CD14-positive monocyte (primary cell): ENCODE measurements at regions not wholly inside any gene's neighbourhood (a gene's known extent, or its start where the extent isn't known, plus 50 kb on each side); places are given as distances from the start of the nearest gene placed in this dataset.

ENCODE experiments used
- DNase-seq, 3 donors: peaks; one replicate each; pipeline ENCODE4 v3.0.0-alpha.2; 2011 to 2022
- H2AFZ ChIP-seq: 2 replicates; pipeline ENCODE4 v1.6.0; 2012; ENCODE audit warnings: mild to moderate bottlenecking, low read depth, low read length, inconsistent platforms; ENCODE audit not compliant: insufficient read depth, poor library complexity, severe bottlenecking
- H3K27ac ChIP-seq, 2 donors: 1 replicate in 1 of 2; 2 replicates in 1 of 2; pipeline ENCODE4 v1.5.1; 2012 to 2013; ENCODE audit warnings: low read length in 2 of 2, control low read depth in 1 of 2, inconsistent platforms in 1 of 2, low read depth in 1 of 2, mild to moderate bottlenecking in 1 of 2
- H3K27me3 ChIP-seq, 2 donors: one replicate each; pipeline versions ENCODE4 v1.6.0 to v1.6.1; 2011 to 2013; ENCODE audit warnings: low read length in 2 of 2; ENCODE audit not compliant: control insufficient read depth in 2 of 2, insufficient read depth in 2 of 2
- H3K36me3 ChIP-seq, 2 donors: replicated peaks in 1 of 2; 1 replicate in 1 of 2; 2 replicates in 1 of 2; pipeline versions ENCODE4 v1.5.1 to v1.6.1; 2012 to 2013; ENCODE audit warnings: low read length in 2 of 2, control low read depth in 1 of 2, inconsistent platforms in 1 of 2, mild to moderate bottlenecking in 1 of 2; ENCODE audit not compliant: insufficient read depth in 2 of 2, control insufficient read depth in 1 of 2
- H3K4me1 ChIP-seq, 2 donors: 1 replicate in 1 of 2; 2 replicates in 1 of 2; pipeline versions ENCODE4 v1.5.1 to v1.6.1; 2012 to 2013; ENCODE audit warnings: low read length in 2 of 2, control low read depth in 1 of 2, inconsistent platforms in 1 of 2, mild to moderate bottlenecking in 1 of 2, moderate library complexity in 1 of 2; ENCODE audit not compliant: insufficient read depth in 2 of 2, control insufficient read depth in 1 of 2
- H3K4me2 ChIP-seq: replicated peaks from 2 replicates; pipeline ENCODE3; 2012; ENCODE audit warnings: low read length, moderate library complexity, mild to moderate bottlenecking; ENCODE audit not compliant: poor library complexity, severe bottlenecking; ENCODE audit errors: extremely low read depth
- H3K4me3 ChIP-seq, 3 experiments: fragments of 200-600 bp in 1 of 3; sonication (generic) in 1 of 3; replicated peaks in 1 of 3; 1 replicate in 2 of 3; 2 replicates in 1 of 3; pipeline ENCODE4 v1.5.1; 2011 to 2013; ENCODE audit warnings: low read length in 3 of 3, mild to moderate bottlenecking in 3 of 3, control low read depth in 2 of 3, low read depth in 2 of 3, inconsistent platforms in 1 of 3, moderate library complexity in 1 of 3
- H3K79me2 ChIP-seq: 2 replicates; pipeline ENCODE4 v1.6.0; 2012; ENCODE audit warnings: mild to moderate bottlenecking, control low read depth, inconsistent platforms, low read length, moderate library complexity; ENCODE audit not compliant: insufficient read depth
- H3K9ac ChIP-seq: 2 replicates; pipeline ENCODE4 v1.6.0; 2017; ENCODE audit warnings: low read length, mild to moderate bottlenecking; ENCODE audit not compliant: insufficient read depth, poor library complexity, severe bottlenecking
- H3K9me3 ChIP-seq, 2 donors: replicated peaks in 1 of 2; 1 replicate in 1 of 2; 2 replicates in 1 of 2; pipeline versions ENCODE4 v1.5.1 to v1.6.1; 2012 to 2013; ENCODE audit warnings: low read length in 2 of 2, control low read depth in 1 of 2; ENCODE audit not compliant: control insufficient read depth in 1 of 2, insufficient read depth in 1 of 2
- H4K20me1 ChIP-seq: 2 replicates; pipeline ENCODE4 v1.6.0; 2012; ENCODE audit warnings: mild to moderate bottlenecking, low read length, control low read depth, moderate library complexity; ENCODE audit not compliant: insufficient read depth
- H3K27ac Mint-ChIP-seq, 7 donors: one replicate each; pipeline ENCODE4 v1.8.0; 2020; ENCODE audit warnings: mild to moderate bottlenecking in 7 of 7, mixed read lengths in 7 of 7, moderate library complexity in 6 of 7, inconsistent platforms in 2 of 7
- H3K27me3 Mint-ChIP-seq, 3 donors: one replicate each; pipeline ENCODE4 v1.8.0; 2021 to 2022; ENCODE audit warnings: low read depth in 3 of 3, mild to moderate bottlenecking in 3 of 3, mixed read lengths in 3 of 3, moderate library complexity in 3 of 3, inconsistent platforms in 1 of 3
- H3K36me3 Mint-ChIP-seq, 2 donors: one replicate each; pipeline ENCODE4 v1.8.0; 2020; ENCODE audit warnings: mixed read lengths in 2 of 2, inconsistent platforms in 1 of 2, mild to moderate bottlenecking in 1 of 2
- H3K4me1 Mint-ChIP-seq: one replicate; pipeline ENCODE4 v1.8.0; 2020; ENCODE audit warnings: mild to moderate bottlenecking, mixed read lengths
- H3K4me3 Mint-ChIP-seq, 2 donors: one replicate each; pipeline ENCODE4 v1.8.0; 2020; ENCODE audit warnings: mild to moderate bottlenecking in 2 of 2, mixed read lengths in 2 of 2, moderate library complexity in 1 of 2
- H3K9me3 Mint-ChIP-seq, 7 donors: one replicate each; pipeline ENCODE4 v1.8.0; 2020 to 2022; ENCODE audit warnings: mixed read lengths in 7 of 7, mild to moderate bottlenecking in 6 of 7, moderate library complexity in 6 of 7, inconsistent platforms in 2 of 7
- WGBS: methylation state at CpG from one replicate; pipeline ENCODE4 v1.1.5; 2013; ENCODE audit warnings: missing lambda C conversion rate; ENCODE audit not compliant: insufficient coverage; 5-methylcytosine and 5-hydroxymethylcytosine counted together
- intact Hi-C, 2 donors: fragments of 100-400 bp; cut with micrococcal nuclease; formaldehyde crosslinking; loops; one replicate each; pipeline versions ENCODE4 v1.15.0 to v1.15.1; 2023
- TF ChIP-seq, protein P1 (sequence below): fragments of 200-600 bp; IDR thresholded peaks from one replicate; pipeline ENCODE4 v1.8.0; 2022; ENCODE audit warnings: antibody characterized with exemption, mild to moderate bottlenecking

DNA sequence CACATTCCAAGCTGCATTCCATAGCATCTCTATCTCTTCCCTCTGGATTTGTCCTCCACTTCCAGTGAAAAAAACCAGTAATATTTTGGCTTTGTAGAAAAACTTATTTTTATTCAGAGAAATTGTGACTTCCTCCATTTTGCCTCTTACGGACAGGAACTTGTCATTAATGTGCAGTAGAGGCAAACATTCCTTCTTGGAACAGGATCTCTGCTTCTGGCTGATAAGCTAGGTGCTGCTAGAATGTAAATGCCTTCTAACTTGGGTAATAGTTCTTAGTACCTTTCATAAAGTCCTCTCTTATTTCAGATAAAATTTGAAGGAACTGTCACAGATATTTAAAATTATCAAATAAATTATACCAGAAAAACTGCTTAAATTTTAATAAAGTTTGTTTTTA lies 707.8 kb downstream of the USP25 start:
- Histone ChIP-seq H4K20me1 (no peaks in the 10 kb centered on the region), H3K79me2 (no peaks in the 10 kb centered on the region), H2AFZ (no peak overlapping the region), H3K36me3 (no peaks in the 10 kb centered on the region), H3K4me1 (no peaks in the 10 kb centered on the region), H3K9ac (no peak overlapping the region), H3K4me3 (no peak overlapping the region), H3K27ac (no peak overlapping the region), H3K27me3 (no peaks in the 10 kb centered on the region), H3K4me2 (no peak overlapping the region), H3K9me3 (no peaks in the 10 kb centered on the region)
- Mint-ChIP-seq H3K4me3 (no peak overlapping the region), H3K36me3 (no peaks in the 10 kb centered on the region), H3K9me3 (peaks cover 0 to 5% (median 0%) of the 10 kb centered on the region in 7 donors), H3K4me1 (no peaks in the 10 kb centered on the region), H3K27me3 (no peaks in the 10 kb centered on the region), H3K27ac (no peak overlapping the region)
- DNase-seq: no peak
- no CpG with 5 or more reads among the region's 1 CpG for WGBS
- TF ChIP-seq, protein P1, sequence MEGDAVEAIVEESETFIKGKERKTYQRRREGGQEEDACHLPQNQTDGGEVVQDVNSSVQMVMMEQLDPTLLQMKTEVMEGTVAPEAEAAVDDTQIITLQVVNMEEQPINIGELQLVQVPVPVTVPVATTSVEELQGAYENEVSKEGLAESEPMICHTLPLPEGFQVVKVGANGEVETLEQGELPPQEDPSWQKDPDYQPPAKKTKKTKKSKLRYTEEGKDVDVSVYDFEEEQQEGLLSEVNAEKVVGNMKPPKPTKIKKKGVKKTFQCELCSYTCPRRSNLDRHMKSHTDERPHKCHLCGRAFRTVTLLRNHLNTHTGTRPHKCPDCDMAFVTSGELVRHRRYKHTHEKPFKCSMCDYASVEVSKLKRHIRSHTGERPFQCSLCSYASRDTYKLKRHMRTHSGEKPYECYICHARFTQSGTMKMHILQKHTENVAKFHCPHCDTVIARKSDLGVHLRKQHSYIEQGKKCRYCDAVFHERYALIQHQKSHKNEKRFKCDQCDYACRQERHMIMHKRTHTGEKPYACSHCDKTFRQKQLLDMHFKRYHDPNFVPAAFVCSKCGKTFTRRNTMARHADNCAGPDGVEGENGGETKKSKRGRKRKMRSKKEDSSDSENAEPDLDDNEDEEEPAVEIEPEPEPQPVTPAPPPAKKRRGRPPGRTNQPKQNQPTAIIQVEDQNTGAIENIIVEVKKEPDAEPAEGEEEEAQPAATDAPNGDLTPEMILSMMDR: no peak
- intact Hi-C loops: no loop called here

- Histone ChIP-seq H3K9ac (no peak overlapping the region), H3K36me3 (no peaks in the 10 kb centered on the region), H3K4me1 (no peaks in the 10 kb centered on the region), H3K27me3 (no peaks in the 10 kb centered on the region), H3K4me3 (no peak overlapping the region), H3K27ac (no peak overlapping the region), H2AFZ (no peak overlapping the region), H3K79me2 (no peaks in the 10 kb centered on the region), H3K4me2 (no peak overlapping the region), H3K9me3 (no peaks in the 10 kb centered on the region), H4K20me1 (no peaks in the 10 kb centered on the region)
- DNase-seq: no peak
- H3K27me3 Mint-ChIP-seq: no peaks in the 10 kb centered on the region
- intact Hi-C loops: no loop called here
- no peak overlapping the region for H3K4me3 Mint-ChIP-seq
- no peaks in the 10 kb centered on the region for H3K4me1 Mint-ChIP-seq
- no peak overlapping the region for H3K27ac Mint-ChIP-seq
- no peaks in the 10 kb centered on the region for H3K36me3 Mint-ChIP-seq
- H3K9me3 Mint-ChIP-seq: peaks cover 0 to 5% (median 0%) of the 10 kb centered on the region in 7 donors
- TF ChIP-seq, protein P1: no peak
- WGBS: no CpG with 5 or more reads among the region's 1 CpG
Measured at GRCh38 chr21:16438761-16439160, 709.0 kb downstream of the USP25 start.
